OCI-LY7 (cell line): ENCODE measurements at regions not wholly inside any gene's neighbourhood (a gene's known extent, or its start where the extent isn't known, plus 50 kb on each side); places are given as distances from the start of the nearest gene placed in this dataset. TPM values are rescaled to one million over a fixed set of nuclear protein-coding genes. Genes with fewer than 3 reads are reported as not detected.

ENCODE experiments used
- BruUV-seq: library from RNA; stranded (reverse); fragments of 400-500 nt; replicated peaks from 2 replicates; lab custom pipeline; 2021; lab: Mats Ljungman, UMichigan
- CTCF ChIA-PET: fragments of 300-600 bp; sonication (Branson Sonifier 250); formaldehyde crosslinking; loops from one replicate; lab custom pipeline; 2022; ENCODE audit warnings: antibody characterized with exemption; ENCODE audit not compliant: unreplicated experiment; lab: Charles Lee
- POLR2A ChIA-PET: fragments of 300-600 bp; sonication (Branson Sonifier 250); formaldehyde crosslinking; loops from one replicate; lab custom pipeline; 2022; ENCODE audit warnings: antibody characterized with exemption; lab: Charles Lee
- DNase-seq: peaks from one replicate; pipeline ENCODE4 v3.0.0-alpha.2; 2015; ENCODE audit warnings: low spot score
- H2AFZ ChIP-seq: fragments of 200-600 bp; sonication (generic), shearing (Covaris generic); 2 replicates; pipeline ENCODE4 v1.6.1; 2014; ENCODE audit warnings: mild to moderate bottlenecking, antibody characterized with exemption, low read length, moderate library complexity
- H3K27ac ChIP-seq: fragments of 200-600 bp; sonication (generic); 2 replicates; pipeline ENCODE4 v1.5.1; 2014; ENCODE audit warnings: mixed run types, low read depth, mild to moderate bottlenecking, moderate library complexity, low read length, inconsistent platforms; ENCODE audit not compliant: poor library complexity, severe bottlenecking
- H3K36me3 ChIP-seq: fragments of 200-600 bp; sonication (generic); 2 replicates; pipeline ENCODE4 v1.6.1; 2014; ENCODE audit warnings: mild to moderate bottlenecking, antibody characterized with exemption, low read length, moderate library complexity, mixed read lengths; ENCODE audit not compliant: insufficient read depth
- H3K4me1 ChIP-seq: fragments of 200-600 bp; sonication (generic); 2 replicates; pipeline ENCODE4 v1.5.1; 2014; ENCODE audit warnings: mild to moderate bottlenecking, low read length; ENCODE audit not compliant: insufficient read depth, poor library complexity, severe bottlenecking
- H3K4me2 ChIP-seq: fragments of 200-600 bp; sonication (generic); 2 replicates; pipeline ENCODE4 v1.6.1; 2014; ENCODE audit warnings: mild to moderate bottlenecking, low read length
- H3K4me3 ChIP-seq: fragments of 200-600 bp; sonication (generic); 2 replicates; pipeline ENCODE4 v1.5.1; 2014; ENCODE audit warnings: mild to moderate bottlenecking, low read depth, low read length; ENCODE audit not compliant: poor library complexity, severe bottlenecking
- H3K79me2 ChIP-seq: fragments of 200-600 bp; sonication (generic); 2 replicates; pipeline ENCODE4 v1.6.1; 2016; ENCODE audit warnings: low read depth, mild to moderate bottlenecking, low read length, moderate library complexity, mixed read lengths; ENCODE audit not compliant: insufficient read depth
- H3K9me2 ChIP-seq: fragments of 200-600 bp; sonication (generic); 2 replicates; pipeline ENCODE4 v1.6.1; 2016; ENCODE audit warnings: mild to moderate bottlenecking, low read length, mixed read lengths; ENCODE audit not compliant: insufficient read depth
- H3K9me3 ChIP-seq: fragments of 200-600 bp; sonication (generic); 2 replicates; pipeline ENCODE4 v1.6.1; 2014; ENCODE audit warnings: mild to moderate bottlenecking, mixed run types, low read length, mixed read lengths
- H4K20me1 ChIP-seq: fragments of 200-600 bp; sonication (generic); 2 replicates; pipeline ENCODE4 v1.6.1; 2014; ENCODE audit warnings: mild to moderate bottlenecking, antibody characterized with exemption, low read length, moderate library complexity, mixed read lengths; ENCODE audit not compliant: insufficient read depth
- CTCF ChIP-seq: fragments of 200-600 bp; sonication (generic); conservative IDR thresholded peaks from 2 replicates; pipeline ENCODE4 v1.5.1; 2014; ENCODE audit warnings: mild to moderate bottlenecking, antibody characterized with exemption, low read length, moderate library complexity, mixed read lengths
- EZH2phosphoT487 ChIP-seq: fragments of 200-600 bp; sonication (generic); IDR thresholded peaks from 2 replicates; pipeline ENCODE4 v1.6.1; 2018; ENCODE audit warnings: low read depth, borderline replicate concordance, mild to moderate bottlenecking, mixed run types, antibody characterized with exemption, low read length, moderate library complexity, mixed read lengths
- intact Hi-C: fragments of 100-400 bp; cut with micrococcal nuclease; formaldehyde crosslinking; loops from one replicate; pipeline ENCODE4 v1.10.0; 2022; ENCODE audit not compliant: unreplicated experiment
- microRNA-seq: library from miRNA; unstranded; fragments of <30 nt; microRNA quantifications from one replicate; pipeline ENCODE4 v1.2.0, GENCODE V29; 2022; ENCODE audit warnings: borderline replicate concordance
- small RNA-seq: library from RNA; depleted of rRNA; stranded (forward); fragments of <200 nt; gene quantifications from one replicate; pipeline ENCODE3, GENCODE V24; 2014

GRCh38 chr3:105316331-105316730 lies 50.4 kb upstream of the ALCAM start:
- intact Hi-C loops: no loop called here
- Histone ChIP-seq H3K4me2 (no peak overlapping the region), H3K36me3 (no peaks in the 10 kb centered on the region), H3K79me2 (no peaks in the 10 kb centered on the region), H3K4me1 (no peaks in the 10 kb centered on the region), H3K4me3 (no peak overlapping the region), H3K9me3 (no peaks in the 10 kb centered on the region), H4K20me1 (no peaks in the 10 kb centered on the region), H3K9me2 (no peaks in the 10 kb centered on the region), H3K27ac (no peak overlapping the region), H2AFZ (no peak overlapping the region)
- TF ChIP-seq CTCF (no peak), EZH2phosphoT487 (no peak)
- CTCF ChIA-PET: no interaction called here
- POLR2A ChIA-PET: interaction anchor here (0.8 kb wide), 1 partner anchor 27 kb away, joined by 4 read pairs; no protein-coding TSS in a partner anchor
- no TSS peak for BruUV-seq
- DNase-seq: no peak

Small RNAs in the stretch of these regions (microRNA-seq; reads per million reads assigned to microRNA genes)
- not detected for gene MIR548AB

Small RNAs in the stretch of these regions (small RNA-seq; reads per million reads assigned to genes)
- gene MIR548AB (not detected), gene NDUFA4P2 (not detected), gene RNU1-43P (0.42 reads per million), gene RNU6-461P (not detected), gene TUBBP11 (not detected)
